C4-2B (cell line): ENCODE measurements at regions not wholly inside any gene's neighbourhood (a gene's known extent, or its start where the extent isn't known, plus 50 kb on each side); places are given as distances from the start of the nearest gene placed in this dataset.

ENCODE experiments used
- H3K27ac ChIP-seq: fragments of 450-650 bp; 2 replicates; pipeline ENCODE4 v1.5.1; 2017
- CTCF ChIP-seq: fragments of 450-650 bp; conservative IDR thresholded peaks from 2 replicates; pipeline ENCODE4 v1.5.1; 2017; ENCODE audit warnings: mild to moderate bottlenecking
- ZFX ChIP-seq: fragments of 450-650 bp; IDR thresholded peaks from 2 replicates; pipeline ENCODE4 v1.6.1; 2017

DNA sequence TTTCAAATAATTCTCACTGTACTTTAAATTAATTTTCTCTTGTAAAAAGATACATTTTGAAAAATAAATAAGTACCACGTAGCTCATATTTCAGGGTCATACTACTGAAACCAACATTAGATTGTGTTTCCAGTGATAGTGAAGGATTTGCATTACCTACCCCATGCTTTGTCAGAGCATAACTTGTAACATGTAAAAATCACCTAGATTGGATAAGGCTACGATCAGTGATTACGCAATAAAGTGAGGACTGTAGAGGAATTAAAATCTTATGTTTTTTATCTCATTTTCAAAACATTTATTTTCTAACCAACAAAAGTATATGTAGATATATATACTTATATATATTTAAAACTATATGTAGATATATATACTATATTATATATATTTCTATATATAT, 89.4 kb upstream of the VRK2 start:
- TF ChIP-seq CTCF (no peak), ZFX (no peak)
- no peak overlapping the region for H3K27ac ChIP-seq

DNA sequence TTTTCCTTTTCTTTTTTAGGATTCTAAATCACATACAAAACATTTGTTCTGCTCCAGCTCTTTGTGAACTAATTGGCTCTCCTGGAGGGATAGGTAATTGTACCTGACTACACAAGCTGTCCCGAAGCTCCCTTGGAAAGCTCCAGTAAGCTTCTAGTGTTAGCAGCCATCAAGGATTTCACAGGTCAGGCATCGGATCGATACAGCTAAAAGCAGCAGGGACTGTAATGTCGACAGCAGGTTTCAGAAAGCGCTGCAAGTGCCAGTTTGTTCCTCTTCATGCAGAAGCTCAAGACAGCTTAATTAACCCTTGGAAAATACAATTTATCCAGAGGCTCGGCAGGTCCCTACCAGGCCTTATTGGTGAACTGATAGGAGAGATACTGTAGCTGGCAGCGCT, 87.2 kb upstream of the VRK2 start:
- TF ChIP-seq CTCF = no peak
- TF ChIP-seq ZFX = no peak
- H3K27ac ChIP-seq = no peak overlapping the region

- no peak overlapping the region for H3K27ac ChIP-seq
- TF ChIP-seq CTCF (no peak), ZFX (no peak)
These were observed 83.7 kb upstream of the VRK2 start for GRCh38 chr2:57962861-57963260.

GRCh38 chr2:57965219-57965618, 81.4 kb upstream of the VRK2 start:
- TF ChIP-seq ZFX = no peak
- no peak for TF ChIP-seq CTCF
- H3K27ac ChIP-seq = no peak overlapping the region

DNA sequence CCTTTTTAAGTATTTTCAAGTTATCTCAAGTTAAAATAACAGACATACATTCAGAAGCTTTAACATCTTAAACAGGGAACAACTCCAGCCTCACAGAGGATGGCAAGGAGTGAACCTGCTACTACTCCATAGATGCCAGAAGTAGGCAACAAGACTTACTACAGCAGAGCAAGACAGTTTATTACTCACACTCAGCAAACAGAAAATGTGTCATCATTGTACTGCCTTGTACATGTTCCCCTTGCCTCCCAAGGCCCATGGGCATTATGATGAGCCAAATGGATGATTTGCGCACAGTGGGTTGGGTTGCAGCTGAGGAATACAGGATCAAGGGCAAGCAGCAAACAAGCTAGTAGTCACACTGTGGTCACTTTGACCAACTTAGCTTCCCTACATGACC, 80.6 kb upstream of the VRK2 start:
- TF ChIP-seq CTCF (no peak), ZFX (no peak)

GRCh38 chr2:57973621-57974186, 72.9 kb upstream of the VRK2 start:
- H3K27ac ChIP-seq = no peak overlapping the region
- TF ChIP-seq ZFX = no peak
- TF ChIP-seq CTCF = no peak

More for the DNA sequence above, 80.6 kb upstream of the VRK2 start:
- H3K27ac ChIP-seq = no peak overlapping the region

DNA sequence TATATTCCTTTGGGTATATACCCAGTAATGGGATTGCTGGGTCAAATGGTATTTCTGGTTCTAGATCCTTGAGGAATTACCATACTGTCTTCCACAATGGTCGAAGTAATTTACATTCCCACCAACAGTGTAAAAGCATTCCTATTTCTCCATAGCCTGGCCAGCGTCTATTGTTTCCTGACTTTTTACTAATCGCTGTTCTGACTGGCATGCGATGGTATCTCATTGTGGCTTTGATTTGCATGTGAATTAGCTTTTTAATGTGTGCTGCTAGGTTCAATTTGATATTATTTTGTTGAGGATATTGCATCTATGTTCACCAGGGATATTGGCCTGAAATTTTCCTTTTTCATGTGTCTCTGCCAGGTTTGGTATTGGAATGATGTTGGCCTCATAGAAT, 67.4 kb upstream of the VRK2 start:
- H3K27ac ChIP-seq = no peak overlapping the region
- TF ChIP-seq CTCF (no peak), ZFX (no peak)
